ENCODE measurements at regions not wholly inside any gene's neighbourhood (a gene's known extent, or its start where the extent isn't known, plus 50 kb on each side); places are given as distances from the start of the nearest gene placed in this dataset.

DNA sequence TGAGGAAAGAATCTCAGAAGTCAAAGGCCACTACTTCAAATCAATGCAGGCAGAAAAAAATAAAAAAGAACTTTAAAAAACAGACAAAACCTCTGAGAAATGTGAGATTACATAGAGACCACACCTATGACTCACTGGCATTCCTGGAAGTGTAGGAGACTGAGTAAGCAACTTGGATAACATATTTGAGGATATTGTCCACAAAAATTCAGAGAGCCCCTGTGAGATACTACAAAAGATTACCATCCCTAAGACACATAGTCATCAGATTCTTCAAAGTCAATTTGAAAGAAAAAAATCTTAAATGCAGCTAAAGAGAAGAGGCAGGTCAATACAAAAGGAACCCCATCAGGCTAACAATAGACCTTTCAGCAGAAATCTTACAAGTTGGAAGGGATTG, 887.3 kb downstream of the NTRK3 start:
- TF ChIP-seq, protein P1, sequence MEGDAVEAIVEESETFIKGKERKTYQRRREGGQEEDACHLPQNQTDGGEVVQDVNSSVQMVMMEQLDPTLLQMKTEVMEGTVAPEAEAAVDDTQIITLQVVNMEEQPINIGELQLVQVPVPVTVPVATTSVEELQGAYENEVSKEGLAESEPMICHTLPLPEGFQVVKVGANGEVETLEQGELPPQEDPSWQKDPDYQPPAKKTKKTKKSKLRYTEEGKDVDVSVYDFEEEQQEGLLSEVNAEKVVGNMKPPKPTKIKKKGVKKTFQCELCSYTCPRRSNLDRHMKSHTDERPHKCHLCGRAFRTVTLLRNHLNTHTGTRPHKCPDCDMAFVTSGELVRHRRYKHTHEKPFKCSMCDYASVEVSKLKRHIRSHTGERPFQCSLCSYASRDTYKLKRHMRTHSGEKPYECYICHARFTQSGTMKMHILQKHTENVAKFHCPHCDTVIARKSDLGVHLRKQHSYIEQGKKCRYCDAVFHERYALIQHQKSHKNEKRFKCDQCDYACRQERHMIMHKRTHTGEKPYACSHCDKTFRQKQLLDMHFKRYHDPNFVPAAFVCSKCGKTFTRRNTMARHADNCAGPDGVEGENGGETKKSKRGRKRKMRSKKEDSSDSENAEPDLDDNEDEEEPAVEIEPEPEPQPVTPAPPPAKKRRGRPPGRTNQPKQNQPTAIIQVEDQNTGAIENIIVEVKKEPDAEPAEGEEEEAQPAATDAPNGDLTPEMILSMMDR (IDR thresholded peaks at IDR 0.05) = no peak
- TF ChIP-seq POLR2AphosphoS5 (IDR thresholded peaks at IDR 0.05) (no peak), POLR2A (IDR thresholded peaks at IDR 0.05) (no peak)

All from breast epithelium (tissue), 3 donors.